ENCODE measurements at regions not wholly inside any gene's neighbourhood (a gene's known extent, or its start where the extent isn't known, plus 50 kb on each side); places are given as distances from the start of the nearest gene placed in this dataset.
"Not testable (repeated sequence)": the region's sequence is repeated elsewhere in the genome, so short reads cannot be mapped to it uniquely, and the experiment has no call there.

DNA sequence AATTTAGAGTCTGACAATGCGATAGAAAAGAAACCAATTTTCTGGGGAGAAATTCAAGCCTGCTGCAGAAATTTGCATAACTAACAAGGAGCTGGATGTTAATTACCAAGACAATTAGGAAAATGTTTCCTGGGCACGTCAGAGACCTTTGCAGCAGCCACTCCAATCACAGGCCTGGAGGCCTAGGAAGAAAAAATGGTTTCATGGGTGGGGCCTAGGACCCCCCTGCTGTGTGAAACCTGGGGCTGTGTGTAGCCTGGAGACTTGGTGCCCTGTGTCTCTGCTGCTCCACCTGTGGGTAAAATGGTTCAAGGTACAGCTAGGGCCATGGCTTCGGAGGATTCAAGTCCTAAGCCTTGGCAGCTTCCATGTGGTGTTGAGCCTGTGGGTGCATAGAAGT lies 837.9 kb downstream of the OTOL1 start:
- DNase-seq (ENCODE audit: low read depth) = no peak
- H3K4me3 ChIP-seq (ENCODE audit: low read depth, low read length) = no peak overlapping the region

DNA sequence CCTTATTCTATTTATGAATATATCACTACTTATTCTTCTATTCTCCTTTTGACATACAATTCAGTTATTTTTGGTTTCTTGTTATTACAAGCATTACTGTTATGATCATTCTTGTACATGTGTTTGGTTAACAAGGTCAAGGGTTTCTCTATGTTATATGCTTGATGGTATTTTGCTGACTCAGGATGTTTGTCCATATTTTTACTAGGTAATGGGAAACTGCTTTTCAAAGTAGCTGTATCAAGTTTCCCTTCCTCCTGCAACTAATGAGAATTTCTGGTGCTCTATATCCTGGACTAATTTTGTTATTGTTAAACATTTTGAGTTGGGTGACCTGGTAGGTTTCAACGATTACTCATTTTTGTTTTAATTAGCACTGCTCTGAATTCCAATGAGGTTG lies 841.0 kb downstream of the OTOL1 start:
- no peak for DNase-seq (ENCODE audit: low read depth)
- no peak overlapping the region for H3K4me3 ChIP-seq (ENCODE audit: low read depth, low read length)

DNA sequence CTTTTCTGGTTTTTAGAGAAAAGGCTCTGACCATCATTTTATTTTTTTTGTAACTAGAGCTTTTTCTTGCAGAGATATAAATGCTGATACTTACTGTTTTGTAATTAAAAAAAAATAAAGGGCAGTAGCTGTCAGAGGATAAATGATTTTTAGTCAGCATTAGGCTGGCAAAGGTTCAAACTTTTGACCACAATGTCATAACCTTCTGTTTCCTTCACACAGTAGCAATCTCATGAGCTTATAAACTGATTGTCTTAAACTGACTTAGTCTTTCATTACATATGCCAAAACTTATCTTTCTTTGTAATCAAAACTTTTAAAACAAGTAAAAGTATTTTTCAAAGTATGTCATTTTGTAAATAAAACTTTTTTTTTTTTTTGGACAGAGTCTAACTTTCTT lies 841.9 kb downstream of the OTOL1 start:
- DNase-seq (ENCODE audit: low read depth) = no peak
- H3K4me3 ChIP-seq (ENCODE audit: low read depth, low read length) = no peak overlapping the region

DNA sequence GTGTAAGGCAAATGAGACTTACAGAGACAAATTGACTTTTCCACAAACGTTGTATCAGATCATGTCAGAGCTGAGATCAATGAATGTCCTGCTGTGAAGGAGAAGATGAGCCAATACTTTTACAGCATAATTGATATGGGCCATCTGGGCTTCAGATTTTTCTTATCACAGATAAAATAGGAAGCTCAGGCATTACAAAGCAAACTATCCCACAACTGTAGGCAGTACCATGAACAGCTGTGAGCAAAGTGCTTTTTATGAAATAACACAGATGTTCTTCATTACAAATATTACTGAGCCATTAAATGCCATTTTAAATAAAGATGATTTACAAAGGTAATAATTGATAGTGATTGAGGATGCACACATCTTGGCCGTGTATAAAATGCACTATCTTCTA lies 852.3 kb downstream of the OTOL1 start:
- no peak overlapping the region for H3K4me3 ChIP-seq (ENCODE audit: low read depth, low read length)
- DNase-seq (ENCODE audit: low read depth) = no peak

DNA sequence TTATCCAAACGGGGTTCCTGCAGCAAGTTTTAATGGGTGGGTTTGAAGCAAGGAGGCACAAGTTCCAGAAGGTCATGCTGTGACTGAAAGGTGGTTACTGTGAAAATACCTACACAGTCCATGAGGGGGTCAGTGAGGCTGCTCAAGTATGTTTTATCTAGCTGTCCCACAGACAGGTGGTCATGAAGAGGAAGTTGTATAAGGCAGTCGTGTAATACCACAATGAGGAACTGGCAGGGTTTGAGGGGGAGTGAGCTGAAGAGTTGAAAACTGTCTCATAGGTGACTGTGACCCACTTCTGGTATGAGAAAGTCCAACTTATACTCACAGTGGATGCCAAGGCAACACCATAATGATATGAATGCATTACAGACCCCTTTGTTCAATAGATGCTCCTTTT lies 856.8 kb downstream of the OTOL1 start:
- no peak overlapping the region for H3K4me3 ChIP-seq (ENCODE audit: low read depth, low read length)
- no peak for DNase-seq (ENCODE audit: low read depth)

DNA sequence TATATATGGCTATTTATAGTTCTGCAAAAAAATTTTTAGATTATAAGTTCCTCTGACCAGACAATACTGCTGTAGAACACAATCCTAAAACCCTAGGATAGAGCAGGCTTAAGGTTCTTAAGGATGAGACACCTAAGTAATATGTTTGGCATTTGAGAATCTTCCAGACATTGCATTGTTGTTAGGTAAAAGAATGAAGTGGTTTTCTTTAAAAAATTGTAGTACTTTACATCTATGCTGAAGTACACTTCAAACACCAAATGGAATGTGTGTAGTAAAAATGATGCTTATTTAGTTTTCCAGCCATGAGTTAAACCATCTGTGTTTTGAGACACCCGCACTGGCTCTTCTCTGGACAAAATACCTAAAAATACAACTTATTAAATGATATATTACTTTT lies 857.7 kb downstream of the OTOL1 start:
- H3K4me3 ChIP-seq (ENCODE audit: low read depth, low read length) = no peak overlapping the region
- DNase-seq (ENCODE audit: low read depth) = peak; percentile 50

DNA sequence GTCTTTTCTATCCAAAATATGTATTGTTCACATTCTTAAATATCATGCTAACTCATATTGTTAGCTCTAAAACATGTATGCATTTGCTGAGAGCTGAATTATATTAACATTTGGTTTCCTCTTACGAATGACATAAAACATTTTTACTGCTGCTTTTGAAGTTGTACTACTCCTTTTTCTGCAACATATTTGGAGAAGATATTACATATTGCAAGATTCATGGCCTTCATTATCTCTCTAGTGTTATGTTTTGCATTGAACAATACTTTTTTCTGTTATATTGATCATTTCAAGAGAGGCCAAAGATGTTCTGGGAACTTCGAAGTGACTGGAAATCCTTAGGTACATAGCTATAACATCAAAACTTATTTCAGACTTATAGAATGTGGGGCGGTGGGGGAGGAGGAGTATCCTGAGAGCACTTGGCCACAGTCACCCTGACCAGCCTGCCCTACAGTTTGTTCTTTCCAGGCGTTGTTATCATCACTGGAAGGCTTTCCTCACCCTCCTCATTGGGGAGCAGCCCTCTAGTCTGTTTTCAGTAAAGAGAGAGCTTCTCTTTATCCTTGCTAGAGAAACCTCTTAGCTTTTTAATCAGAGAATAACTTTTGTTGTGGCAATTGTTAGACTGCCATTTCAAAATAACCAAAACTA lies 868.6 kb downstream of the OTOL1 start:
- no peak overlapping the region for H3K4me3 ChIP-seq (ENCODE audit: low read depth, low read length)
- no peak for DNase-seq (ENCODE audit: low read depth)

DNA sequence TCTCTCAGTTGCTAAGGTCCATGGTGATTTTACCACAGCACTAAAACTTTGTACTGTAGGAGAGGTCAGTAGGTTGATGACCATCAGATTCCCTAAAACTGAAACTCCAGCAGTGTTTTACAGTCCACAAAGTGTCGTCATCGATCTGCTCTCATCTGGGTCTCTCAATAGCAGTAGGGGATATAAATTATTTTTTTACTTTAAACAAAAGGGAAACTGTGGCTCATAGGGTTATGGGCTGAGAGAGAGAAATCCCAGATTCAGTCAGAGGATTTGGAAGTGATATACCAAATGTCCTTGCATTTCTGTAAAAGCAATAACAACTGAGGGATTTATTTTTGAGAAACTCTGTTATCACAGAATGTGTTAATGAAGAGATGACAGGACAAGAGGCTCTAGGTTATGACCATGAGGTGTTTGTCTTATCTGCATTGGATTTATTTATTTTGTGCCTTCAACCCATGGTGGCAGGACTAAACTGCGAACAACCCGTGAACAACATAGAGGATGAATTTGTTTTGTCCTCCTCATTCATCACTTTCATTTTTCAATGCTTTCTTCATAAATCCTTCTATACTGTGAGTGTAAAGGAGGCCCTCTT lies 869.7 kb downstream of the OTOL1 start:
- no peak overlapping the region for H3K4me3 ChIP-seq (ENCODE audit: low read depth, low read length)
- no peak for DNase-seq (ENCODE audit: low read depth)

DNA sequence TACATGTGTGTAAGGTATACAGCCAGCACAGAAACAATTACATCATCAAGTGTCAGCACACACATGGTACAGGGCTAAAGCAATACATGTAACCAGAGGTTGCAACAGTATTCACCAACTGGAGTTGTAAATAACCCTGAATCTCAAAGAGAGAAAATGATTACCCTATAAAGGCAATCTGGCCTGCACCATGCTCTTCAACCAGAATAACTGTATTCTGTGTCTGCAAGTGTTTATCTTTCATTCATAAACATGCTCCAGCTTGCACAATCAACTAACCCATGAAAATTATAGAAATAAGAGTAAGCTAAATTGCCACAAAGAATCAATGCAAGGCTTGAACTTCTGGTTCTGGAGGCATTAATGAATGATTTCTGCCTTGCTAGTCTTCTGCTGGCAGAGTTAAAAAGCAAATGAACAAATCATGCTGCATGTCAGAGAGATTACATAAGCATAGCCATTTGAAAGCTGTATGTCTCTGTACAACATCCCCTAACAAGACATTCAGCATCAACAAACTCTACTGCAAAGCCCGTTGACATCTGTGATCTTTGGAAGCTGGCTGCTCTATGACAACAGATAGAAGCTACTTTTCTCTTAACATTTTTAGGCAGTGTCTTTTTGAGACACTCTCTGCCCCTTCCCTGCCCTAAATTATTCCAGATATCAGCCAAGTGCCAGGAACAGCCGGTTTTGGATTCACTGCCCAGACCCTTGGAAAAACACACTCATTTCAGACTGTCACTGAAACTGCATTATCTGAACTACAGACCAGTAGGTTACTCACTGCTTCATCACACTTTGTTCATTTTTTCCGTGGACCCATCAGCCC lies 871.0 kb downstream of the OTOL1 start:
- H3K4me3 ChIP-seq (ENCODE audit: low read depth, low read length) = no peak overlapping the region
- DNase-seq (ENCODE audit: low read depth) = no peak

DNA sequence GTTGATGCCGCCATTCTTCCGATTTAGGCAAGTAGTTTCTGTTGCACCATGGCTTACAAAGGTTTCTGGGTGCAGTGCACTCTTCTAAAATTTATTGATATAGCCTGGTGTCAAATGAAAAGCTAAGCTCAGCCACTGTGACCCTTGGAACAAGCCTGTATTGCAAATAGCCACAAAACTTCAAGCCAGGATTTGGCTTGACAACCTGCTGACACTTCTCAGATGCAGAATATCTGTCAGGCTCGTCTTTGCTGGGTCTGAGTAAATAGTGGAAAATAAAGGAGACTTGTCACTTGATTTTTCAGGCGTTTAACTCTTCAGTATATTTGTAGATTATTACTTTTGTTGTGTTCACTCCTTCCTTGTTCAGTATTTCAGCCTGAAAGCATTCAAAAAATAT lies 871.8 kb downstream of the OTOL1 start:
- no peak for DNase-seq (ENCODE audit: low read depth)
- H3K4me3 ChIP-seq (ENCODE audit: low read depth, low read length) = no peak overlapping the region

DNA sequence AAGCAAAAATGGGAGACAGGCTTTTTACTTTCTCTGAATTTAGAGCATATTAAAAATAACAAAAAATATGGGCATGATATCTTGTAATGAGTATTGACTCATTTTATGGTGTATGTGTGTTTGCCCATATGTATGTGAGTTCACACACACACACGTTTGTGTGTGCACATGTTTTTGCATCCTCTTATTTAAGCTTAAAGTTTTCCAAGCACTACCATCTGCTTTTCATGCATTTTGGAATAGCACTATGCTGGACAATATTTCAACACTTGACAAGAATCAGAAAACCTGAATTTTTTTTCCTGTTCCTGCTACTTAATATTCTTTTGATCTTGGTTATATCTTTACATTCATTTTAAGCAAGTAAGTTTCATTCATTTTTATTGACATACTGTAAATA lies 872.7 kb downstream of the OTOL1 start:
- H3K4me3 ChIP-seq (ENCODE audit: low read depth, low read length) = no peak overlapping the region
- no peak for DNase-seq (ENCODE audit: low read depth)

DNA sequence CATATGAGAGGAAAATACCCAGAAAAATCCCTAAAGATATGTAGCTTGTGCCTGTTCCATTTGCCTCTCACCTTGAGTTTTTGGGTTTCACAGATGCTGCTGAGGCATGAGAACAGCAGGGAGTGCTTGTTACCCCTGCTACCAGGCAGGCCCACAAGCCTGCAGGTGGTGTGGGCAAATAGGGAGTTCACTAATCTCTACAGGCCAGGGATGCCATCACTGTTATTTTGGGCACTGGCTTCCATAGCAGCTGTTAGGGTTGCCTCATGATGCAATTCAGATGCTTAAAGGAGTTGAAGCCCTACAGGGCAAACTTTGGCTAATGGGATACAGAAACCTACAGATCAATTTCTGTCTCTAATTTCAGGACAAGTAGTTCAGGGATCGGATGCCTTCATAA lies 873.5 kb downstream of the OTOL1 start:
- H3K4me3 ChIP-seq (ENCODE audit: low read depth, low read length) = no peak overlapping the region
- DNase-seq (ENCODE audit: low read depth) = no peak

DNA sequence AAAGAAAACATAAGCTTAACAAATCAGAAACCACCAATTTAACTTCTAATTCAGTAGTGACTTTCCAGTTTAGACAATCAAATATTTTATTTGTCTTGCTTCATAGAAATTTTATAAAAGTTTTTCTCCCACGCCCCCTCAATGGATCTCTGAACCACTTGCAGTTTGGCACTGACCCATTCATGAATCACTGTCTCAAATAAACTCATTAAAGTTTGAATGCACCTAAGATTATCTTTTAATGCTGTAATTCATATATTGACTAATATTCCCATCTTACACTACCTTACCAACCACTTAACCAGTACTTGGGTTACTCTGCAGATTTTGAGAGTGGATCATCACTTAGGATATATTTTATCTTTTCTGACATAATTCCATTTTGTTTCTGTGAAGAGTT lies 880.2 kb downstream of the OTOL1 start:
- no peak for DNase-seq (ENCODE audit: low read depth)
- no peak overlapping the region for H3K4me3 ChIP-seq (ENCODE audit: low read depth, low read length)

DNA sequence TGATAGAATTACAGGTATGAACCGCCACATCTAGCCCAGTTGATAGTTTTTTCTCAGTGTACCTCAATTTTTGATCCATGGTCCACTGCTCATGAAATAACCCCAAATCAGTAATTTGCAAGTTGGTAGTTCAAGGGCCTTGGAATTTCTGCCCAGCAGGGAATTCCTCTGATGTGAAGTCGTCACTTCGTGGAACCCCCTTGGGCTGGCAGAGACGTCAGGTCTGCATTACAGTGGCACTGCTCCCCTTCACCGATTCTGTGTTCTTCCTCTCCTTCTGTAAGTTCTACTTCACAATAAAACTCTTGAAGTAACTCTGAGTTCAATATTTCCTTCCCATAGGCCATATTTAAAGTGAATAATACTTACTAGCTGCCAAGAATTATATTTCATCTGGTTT lies 881.0 kb downstream of the OTOL1 start:
- DNase-seq (ENCODE audit: low read depth) = no peak
- H3K4me3 ChIP-seq (ENCODE audit: low read depth, low read length) = no peak overlapping the region

DNA sequence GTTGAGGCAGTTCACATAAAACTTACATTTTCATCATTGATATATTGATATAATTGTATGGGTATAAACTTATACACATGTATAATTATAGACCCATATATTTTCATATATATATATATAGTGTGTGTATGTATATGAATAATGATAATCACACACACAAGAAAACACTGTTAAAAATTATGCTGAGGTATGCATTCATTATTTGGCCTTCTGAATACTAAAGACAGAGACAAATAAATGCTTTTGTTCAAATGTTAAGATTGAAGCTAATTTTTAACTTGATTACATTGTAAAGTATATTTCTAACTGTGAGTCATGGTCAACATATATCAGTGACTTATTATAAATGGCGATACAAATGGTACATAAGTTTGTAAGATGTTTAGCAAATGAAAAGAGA lies 888.8 kb downstream of the OTOL1 start:
- no peak overlapping the region for H3K4me3 ChIP-seq (ENCODE audit: low read depth, low read length)
- no peak for DNase-seq (ENCODE audit: low read depth)

DNA sequence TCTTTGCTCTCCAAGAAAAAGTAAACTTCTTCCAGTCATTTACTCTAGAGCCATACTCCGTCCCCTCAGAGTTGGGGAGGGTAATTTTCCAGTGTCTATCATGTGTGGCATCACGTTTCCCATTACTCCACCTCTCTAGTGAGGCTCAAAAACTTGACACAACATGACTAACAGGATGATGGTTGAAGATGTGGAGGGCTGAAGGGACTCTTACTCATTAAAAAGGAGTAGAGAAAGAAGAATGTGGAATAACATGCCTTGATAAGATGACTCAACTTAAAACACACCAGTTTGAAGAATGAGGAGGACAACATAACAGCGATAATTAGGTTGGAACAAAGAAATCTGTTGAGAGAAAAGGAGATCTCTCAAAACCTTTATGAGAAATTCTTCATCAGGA lies 894.3 kb downstream of the OTOL1 start:
- peak; percentile 55 for DNase-seq (ENCODE audit: low read depth)
- no peak overlapping the region for H3K4me3 ChIP-seq (ENCODE audit: low read depth, low read length)

DNA sequence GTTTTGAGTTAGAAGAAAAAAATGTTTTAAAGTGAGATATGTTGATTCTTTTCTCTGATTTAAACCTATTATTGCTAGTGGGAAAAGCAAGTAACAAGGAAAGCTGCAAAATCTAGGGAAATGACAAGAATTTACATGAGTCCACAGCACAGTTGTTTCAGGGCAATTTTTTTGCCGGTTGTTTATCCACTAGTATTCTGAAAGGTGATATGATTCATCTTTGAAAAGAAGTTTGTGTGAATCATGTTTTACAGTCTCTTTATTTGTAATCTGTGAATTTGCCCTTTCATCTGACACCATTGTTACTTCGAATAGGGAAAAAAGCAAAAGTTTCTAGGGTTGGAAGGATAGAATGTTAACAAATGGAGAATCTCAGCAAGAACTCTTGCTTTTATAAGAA lies 894.7 kb downstream of the OTOL1 start:
- no peak for DNase-seq (ENCODE audit: low read depth)
- no peak overlapping the region for H3K4me3 ChIP-seq (ENCODE audit: low read depth, low read length)

DNA sequence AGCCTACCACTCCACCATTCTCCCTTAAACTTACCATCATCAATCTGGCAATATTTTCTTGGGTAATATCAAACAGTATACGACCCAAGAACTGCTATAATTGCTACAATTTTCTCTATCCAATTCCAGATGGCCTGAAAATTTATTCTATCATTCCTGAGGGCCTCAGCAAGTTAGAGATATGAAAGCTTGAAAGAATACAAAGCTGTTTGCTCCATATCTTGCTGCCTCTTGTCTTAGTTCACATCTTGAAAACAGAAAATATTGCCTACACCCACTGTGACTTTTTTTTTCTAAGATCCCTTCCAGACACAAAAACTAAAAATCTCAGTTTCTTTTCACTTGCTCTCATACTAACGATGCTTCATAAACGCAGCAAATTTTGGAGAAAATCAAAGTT lies 898.9 kb downstream of the OTOL1 start:
- H3K4me3 ChIP-seq (ENCODE audit: low read depth, low read length) = no peak overlapping the region
- DNase-seq (ENCODE audit: low read depth) = no peak

DNA sequence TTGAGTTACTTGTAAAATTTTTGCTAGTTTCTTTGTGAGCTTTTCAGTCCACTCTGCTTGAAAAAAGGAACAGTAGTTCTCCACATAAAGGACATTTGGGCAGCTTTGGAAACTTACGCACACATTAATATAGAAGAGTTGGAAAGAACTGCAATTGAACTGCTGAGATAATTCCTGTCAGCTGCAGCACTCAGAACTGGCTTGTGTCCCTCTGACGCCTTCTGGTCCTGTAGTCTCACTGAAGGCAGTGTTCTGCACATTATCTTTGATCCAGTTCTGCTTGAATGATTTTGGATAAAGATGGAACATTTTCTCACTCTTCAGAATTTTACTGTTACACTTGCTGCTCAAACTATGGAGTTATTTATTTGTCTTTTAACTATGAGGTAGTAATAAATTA lies 901.9 kb downstream of the OTOL1 start:
- H3K4me3 ChIP-seq (ENCODE audit: low read depth, low read length) = no peak overlapping the region
- no peak for DNase-seq (ENCODE audit: low read depth)

DNA sequence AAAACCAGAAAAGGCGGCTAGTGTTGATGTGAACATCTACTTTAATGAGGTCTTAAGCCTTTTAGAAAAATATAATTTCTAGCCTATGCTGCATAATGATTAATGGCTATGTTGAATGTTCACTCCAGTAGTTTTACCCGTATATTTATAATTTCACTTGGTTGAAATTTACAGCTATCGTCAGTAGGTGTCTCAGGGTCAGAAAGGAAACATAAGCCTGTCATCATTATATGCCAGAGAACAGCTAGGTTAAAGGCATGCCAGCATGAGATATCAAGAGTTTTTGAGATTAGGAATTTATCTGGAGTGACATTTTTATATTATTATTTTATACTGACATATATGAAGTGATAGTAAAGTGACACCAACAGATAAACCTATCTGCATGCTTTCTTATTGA lies 904.1 kb downstream of the OTOL1 start:
- DNase-seq (ENCODE audit: low read depth) = no peak
- H3K4me3 ChIP-seq (ENCODE audit: low read depth, low read length) = no peak overlapping the region

DNA sequence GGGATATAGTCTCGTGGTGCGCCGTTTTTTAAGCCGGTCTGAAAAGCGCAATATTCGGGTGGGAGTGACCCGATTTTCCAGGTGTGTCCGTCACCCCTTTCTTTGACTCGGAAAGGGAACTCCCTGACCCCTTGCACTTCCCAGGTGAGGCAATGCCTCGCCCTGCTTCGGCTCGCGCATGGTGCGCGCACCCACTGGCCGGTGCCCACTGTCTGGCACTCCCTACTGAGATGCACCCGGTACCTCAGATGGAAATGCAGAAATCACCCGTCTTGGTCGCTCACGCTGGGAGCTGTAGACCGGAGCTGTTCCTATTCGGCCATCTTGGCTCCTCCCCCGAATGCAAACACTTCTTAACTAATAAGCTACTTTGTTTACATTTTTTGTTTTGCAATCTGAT lies 914.9 kb downstream of the OTOL1 start:
- H3K4me3 ChIP-seq (ENCODE audit: low read depth, low read length); DNase-seq (ENCODE audit: low read depth): not testable (repeated sequence)
